ENCODE measurements at regions not wholly inside any gene's neighbourhood (a gene's known extent, or its start where the extent isn't known, plus 50 kb on each side); places are given as distances from the start of the nearest gene placed in this dataset.

DNA sequence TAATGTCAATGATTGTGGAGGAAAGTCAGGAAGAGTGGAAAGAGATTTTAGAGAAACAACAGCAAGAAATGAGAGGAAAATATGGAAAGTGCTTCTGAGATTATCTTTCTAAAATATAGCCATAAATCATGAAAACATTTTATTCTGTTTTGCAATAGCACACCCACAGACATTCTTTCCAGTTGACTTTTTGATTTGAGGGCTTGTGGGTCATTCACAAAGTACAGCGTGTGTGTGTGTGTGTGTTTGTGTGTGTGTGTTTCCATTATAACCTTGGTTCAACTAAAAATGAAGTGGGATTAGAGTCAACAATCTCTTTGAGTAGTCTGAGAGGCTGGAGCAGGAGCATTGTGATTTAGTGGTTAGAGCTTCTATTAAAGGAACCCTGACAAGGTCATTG is 116.6 kb upstream of the GAS1 start:
- no peak overlapping the region for H3K4me3 Mint-ChIP-seq
- Histone ChIP-seq H3K4me2 (no peak overlapping the region), H3K27ac (ENCODE audit: low read depth) (no peak overlapping the region)

DNA sequence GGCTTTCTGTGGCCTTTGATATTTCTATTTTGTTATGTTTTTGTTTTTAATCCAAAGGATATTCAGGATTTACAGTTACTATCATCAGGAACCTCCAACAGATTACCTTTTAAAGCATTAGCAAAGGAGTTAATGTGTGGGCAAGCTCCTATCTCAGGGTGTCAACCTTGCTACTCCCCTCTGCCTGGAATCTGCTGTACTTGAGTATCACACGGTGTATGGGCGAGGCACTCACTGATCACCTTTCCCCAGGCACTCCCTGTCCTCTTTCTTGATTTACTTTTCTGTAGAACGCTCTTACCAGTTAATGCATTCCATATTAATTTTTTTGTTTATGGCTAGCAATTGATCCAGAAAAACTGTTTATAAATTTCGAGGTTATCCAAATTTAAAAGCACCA is 117.0 kb upstream of the GAS1 start:
- Mint-ChIP-seq H3K27me3 (ENCODE audit: insufficient read depth, low read depth, poor library complexity) (no peaks in the 10 kb centered on the region), H3K27ac (no peak overlapping the region), H3K4me1 (no peaks in the 10 kb centered on the region), H3K4me3 (no peak overlapping the region), H3K9me3 (no peaks in the 10 kb centered on the region), H3K36me3 (ENCODE audit: low read depth) (no peaks in the 10 kb centered on the region)
- Histone ChIP-seq H3K4me2 (no peak overlapping the region), H3K79me2 (replicated peaks; ENCODE audit: insufficient read depth) (no peaks in the 10 kb centered on the region), H3F3A (replicated peaks; ENCODE audit: low read depth) (no peaks in the 10 kb centered on the region), H3K4me1 (ENCODE audit: insufficient read depth) (no peaks in the 10 kb centered on the region), H3K27me3 (ENCODE audit: insufficient read depth) (no peaks in the 10 kb centered on the region; the same call in 1 of the 2 replicates), H4K20me1 (replicated peaks; ENCODE audit: insufficient read depth) (no peaks in the 10 kb centered on the region; the same call in 1 of the 2 replicates), H2AFZ (no peak overlapping the region), H3K4me3 (no peak overlapping the region), H3K9me2 (ENCODE audit: insufficient read depth) (peaks cover 13% of the 10 kb centered on the region; the same call in 1 of the 2 replicates), H3K27ac (ENCODE audit: low read depth) (no peak overlapping the region), H3K36me3 (ENCODE audit: insufficient read depth) (no peaks in the 10 kb centered on the region)
- ATAC-seq (no peak), DNase-seq (ENCODE audit: low spot score) (no peak)
- no peak for TF ChIP-seq ZNF331 (CRISPR knock-in tag; IDR thresholded peaks at IDR 0.05; ENCODE audit: low read depth)
- TF ChIP-seq, protein P1, sequence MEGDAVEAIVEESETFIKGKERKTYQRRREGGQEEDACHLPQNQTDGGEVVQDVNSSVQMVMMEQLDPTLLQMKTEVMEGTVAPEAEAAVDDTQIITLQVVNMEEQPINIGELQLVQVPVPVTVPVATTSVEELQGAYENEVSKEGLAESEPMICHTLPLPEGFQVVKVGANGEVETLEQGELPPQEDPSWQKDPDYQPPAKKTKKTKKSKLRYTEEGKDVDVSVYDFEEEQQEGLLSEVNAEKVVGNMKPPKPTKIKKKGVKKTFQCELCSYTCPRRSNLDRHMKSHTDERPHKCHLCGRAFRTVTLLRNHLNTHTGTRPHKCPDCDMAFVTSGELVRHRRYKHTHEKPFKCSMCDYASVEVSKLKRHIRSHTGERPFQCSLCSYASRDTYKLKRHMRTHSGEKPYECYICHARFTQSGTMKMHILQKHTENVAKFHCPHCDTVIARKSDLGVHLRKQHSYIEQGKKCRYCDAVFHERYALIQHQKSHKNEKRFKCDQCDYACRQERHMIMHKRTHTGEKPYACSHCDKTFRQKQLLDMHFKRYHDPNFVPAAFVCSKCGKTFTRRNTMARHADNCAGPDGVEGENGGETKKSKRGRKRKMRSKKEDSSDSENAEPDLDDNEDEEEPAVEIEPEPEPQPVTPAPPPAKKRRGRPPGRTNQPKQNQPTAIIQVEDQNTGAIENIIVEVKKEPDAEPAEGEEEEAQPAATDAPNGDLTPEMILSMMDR (conservative IDR thresholded peaks at IDR 0.05; ENCODE audit: low read depth in 2 of 2), result no peak
- TF ChIP-seq ZNF114 (CRISPR knock-in tag; IDR thresholded peaks at IDR 0.05), result no peak

More for the DNA sequence above, 116.6 kb upstream of the GAS1 start:
- Histone ChIP-seq H3K9me2 (ENCODE audit: insufficient read depth) (peaks cover 13% of the 10 kb centered on the region; the same call in 1 of the 2 replicates), H3K79me2 (replicated peaks; ENCODE audit: insufficient read depth) (no peaks in the 10 kb centered on the region), H3K4me3 (no peak overlapping the region), H3K36me3 (ENCODE audit: insufficient read depth) (no peaks in the 10 kb centered on the region), H3K4me1 (ENCODE audit: insufficient read depth) (no peaks in the 10 kb centered on the region), H4K20me1 (replicated peaks; ENCODE audit: insufficient read depth) (no peaks in the 10 kb centered on the region; the same call in 1 of the 2 replicates), H2AFZ (no peak overlapping the region), H3F3A (replicated peaks; ENCODE audit: low read depth) (no peaks in the 10 kb centered on the region), H3K27me3 (ENCODE audit: insufficient read depth) (no peaks in the 10 kb centered on the region; the same call in 1 of the 2 replicates)
- Mint-ChIP-seq H3K9me3 (no peaks in the 10 kb centered on the region), H3K36me3 (ENCODE audit: low read depth) (no peaks in the 10 kb centered on the region), H3K27me3 (ENCODE audit: insufficient read depth, low read depth, poor library complexity) (no peaks in the 10 kb centered on the region), H3K4me1 (no peaks in the 10 kb centered on the region), H3K27ac (no peak overlapping the region)
- ATAC-seq, result no peak
- no peak for DNase-seq (ENCODE audit: low spot score)
- TF ChIP-seq POLR2AphosphoS5 (IDR thresholded peaks at IDR 0.05; ENCODE audit: low read depth) (no peak), JUNB (IDR thresholded peaks at IDR 0.05; ENCODE audit: unreplicated experiment) (no peak), NANOG (IDR thresholded peaks at IDR 0.05; ENCODE audit: borderline replicate concordance) (no peak), EZH2 (IDR thresholded peaks at IDR 0.05; ENCODE audit: low read depth, unreplicated experiment) (no peak), EZH2phosphoT487 (IDR thresholded peaks at IDR 0.05; ENCODE audit: unreplicated experiment) (no peak), ZNF114 (CRISPR knock-in tag; IDR thresholded peaks at IDR 0.05) (no peak)
- TF ChIP-seq, protein P2, sequence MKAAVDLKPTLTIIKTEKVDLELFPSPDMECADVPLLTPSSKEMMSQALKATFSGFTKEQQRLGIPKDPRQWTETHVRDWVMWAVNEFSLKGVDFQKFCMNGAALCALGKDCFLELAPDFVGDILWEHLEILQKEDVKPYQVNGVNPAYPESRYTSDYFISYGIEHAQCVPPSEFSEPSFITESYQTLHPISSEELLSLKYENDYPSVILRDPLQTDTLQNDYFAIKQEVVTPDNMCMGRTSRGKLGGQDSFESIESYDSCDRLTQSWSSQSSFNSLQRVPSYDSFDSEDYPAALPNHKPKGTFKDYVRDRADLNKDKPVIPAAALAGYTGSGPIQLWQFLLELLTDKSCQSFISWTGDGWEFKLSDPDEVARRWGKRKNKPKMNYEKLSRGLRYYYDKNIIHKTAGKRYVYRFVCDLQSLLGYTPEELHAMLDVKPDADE (IDR thresholded peaks at IDR 0.05), result no peak
